Left forelimb (tissue), 1 donor: ENCODE measurements at regions not wholly inside any gene's neighbourhood (a gene's known extent, or its start where the extent isn't known, plus 50 kb on each side); places are given as distances from the start of the nearest gene placed in this dataset.
"Not testable (repeated sequence)": the region's sequence is repeated elsewhere in the genome, so short reads cannot be mapped to it uniquely, and the experiment has no call there.

Experiments used
- DNase-seq: peaks from one replicate; pipeline ENCODE4 v3.0.0-alpha.2; 2018; ENCODE audit warnings: low spot score

- no peak for DNase-seq
These were observed 148.1 kb upstream of the ZNF608 start for GRCh38 chr5:124894541-124894940.

- DNase-seq = no peak
These were observed 148.8 kb upstream of the ZNF608 start for GRCh38 chr5:124895236-124895635.

GRCh38 chr5:124901081-124901480, 154.6 kb upstream of the ZNF608 start:
- DNase-seq = no peak

GRCh38 chr5:124902097-124902821, 155.8 kb upstream of the ZNF608 start:
- DNase-seq = no peak

DNA sequence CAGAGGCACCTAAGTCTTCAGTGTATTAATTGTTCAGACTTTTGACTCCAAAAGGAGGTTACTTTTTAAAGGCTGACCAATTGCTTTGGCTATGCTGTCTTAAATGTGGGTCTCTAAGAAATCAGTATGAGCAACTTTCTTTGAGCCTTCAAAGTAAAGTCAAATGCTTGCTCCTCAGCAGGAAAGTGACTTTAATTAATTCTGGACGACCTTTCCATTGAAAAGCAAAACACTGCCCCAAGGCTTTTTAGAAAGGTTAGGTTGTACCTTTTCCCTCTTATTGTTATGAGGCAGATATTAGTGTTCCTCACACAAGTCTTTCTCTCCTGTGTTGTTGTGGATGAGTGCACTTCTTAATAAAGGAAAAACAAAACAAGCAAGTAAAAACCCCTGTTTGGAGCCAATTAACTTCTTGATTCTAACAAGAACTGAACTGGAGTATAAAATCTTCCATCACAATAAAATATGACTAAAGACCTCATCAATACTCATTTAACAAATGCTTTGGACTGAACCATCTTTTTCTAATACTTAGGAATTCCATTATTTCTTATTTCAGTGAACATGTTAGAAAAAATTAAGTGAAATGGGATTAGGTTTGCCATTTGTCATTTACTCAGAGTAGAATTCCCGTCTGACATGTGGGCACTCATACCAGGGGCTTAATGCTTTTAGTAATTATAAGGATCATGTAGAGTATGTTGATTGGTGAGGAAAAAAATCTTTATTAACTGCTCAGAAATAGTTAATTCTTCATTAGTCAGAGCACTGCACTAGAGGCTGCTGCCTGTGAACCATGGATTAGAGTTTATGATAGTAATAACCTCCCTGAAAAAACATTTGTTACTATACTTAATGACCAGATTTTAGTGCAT, 159.1 kb upstream of the ZNF608 start:
- no peak for DNase-seq

DNA sequence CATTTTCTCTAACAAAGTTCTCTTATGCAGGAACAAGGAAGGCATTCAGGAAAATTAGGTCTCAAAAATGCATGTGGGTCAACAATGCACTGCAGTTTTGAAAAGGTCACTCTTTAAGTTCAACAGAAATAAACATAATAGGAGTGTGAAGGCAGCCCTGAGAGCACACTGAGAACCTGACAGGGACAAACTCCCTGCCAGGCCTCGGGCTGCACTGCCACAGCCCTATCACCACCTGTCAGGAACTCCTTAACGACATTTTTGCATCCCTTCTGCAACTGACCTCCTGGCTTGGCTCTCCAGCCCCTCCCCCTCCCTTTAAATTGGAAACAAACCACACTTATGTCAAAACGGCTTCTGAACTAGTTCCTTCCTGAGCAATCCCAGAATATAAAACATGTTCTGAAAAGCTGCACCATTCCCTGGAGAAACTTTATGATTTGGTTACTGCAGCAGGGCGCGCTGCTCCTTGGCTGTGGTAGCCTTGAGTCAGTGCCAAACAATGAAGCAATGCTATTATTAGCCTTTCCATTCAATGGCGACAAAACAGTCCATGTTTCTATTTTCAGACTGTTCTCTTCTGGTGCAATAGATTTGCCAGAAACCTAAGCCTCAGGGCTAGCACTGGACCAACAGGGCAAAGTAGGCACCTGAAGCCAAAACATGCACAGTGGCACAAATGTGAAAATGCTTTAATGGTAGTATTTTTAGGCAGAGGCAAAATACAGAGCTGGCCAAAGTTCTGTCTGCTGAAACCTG, 160.1 kb upstream of the ZNF608 start:
- peak; percentile 68 for DNase-seq

GRCh38 chr5:124907098-124907644, 160.7 kb upstream of the ZNF608 start:
- no peak for DNase-seq

DNA sequence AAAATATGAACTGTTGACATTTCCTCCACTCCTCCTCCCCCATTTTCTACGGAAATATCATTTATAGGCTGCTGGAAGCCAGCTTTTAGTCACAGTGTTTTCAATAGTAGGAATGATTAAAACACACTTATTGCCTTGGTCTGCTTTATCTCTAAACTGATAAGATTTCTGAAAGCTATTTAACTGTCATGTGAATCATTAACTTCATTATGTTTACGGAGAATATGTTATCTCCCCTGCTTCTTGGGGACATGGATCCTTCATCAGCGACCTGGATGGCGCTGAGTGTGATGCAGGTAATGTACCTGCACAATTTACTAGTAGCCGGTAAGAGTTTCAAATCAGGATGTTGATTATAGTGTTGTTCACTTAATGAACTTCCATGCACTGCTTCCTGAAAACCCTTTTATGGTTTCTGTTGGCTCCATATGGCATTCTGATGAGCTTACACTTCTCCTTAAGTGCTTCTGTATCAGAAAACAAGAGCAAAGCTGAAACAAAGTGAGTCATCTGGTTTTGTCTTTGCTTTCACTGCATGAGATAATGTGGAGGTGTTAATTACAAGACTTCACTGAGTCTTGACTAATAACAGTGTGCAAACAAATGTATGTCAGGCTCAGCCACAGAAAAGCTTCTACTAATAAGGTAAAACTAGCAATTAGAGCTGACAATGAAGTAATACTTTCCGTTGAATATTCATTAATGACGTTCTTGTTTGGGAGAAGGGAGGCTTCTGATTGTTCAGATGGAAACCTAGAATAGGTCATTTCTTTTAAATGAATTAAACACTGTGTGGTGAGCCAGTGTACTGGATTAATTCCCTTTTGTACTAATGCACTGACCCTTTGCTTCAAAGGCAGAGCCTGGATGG, 162.4 kb upstream of the ZNF608 start:
- no peak for DNase-seq

GRCh38 chr5:124909734-124910133, 163.3 kb upstream of the ZNF608 start:
- no peak for DNase-seq

DNA sequence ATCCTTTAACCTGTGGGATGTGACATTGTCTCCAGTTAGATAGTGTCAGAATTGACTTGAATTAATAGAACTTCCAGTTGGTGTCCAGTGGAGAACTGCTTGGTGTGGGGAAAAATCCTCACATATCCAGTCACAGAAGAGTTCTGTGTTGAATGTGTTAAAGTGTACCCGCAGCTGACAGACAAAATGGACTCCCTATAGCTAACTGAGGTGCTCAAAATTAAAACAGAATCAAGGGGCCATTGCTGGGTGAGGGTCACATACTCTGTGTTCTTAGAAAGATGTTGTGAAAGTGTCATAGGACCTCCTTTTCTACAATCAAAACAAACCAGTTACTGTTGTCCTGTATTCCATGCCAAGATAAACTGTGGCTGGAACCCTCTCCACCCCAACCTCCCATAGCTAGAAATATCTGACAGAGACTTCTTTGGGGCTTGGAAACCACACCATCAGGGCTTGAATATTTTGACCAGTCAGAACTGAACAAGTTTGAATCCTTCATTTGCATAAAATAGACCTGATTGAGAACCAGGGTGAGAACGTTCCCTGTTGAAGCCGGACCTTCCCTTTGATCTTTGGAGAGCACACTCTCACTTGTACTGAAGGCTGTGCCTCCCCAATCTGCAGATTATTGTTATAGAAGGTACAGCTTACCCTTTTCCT, 164.0 kb upstream of the ZNF608 start:
- no peak for DNase-seq

DNA sequence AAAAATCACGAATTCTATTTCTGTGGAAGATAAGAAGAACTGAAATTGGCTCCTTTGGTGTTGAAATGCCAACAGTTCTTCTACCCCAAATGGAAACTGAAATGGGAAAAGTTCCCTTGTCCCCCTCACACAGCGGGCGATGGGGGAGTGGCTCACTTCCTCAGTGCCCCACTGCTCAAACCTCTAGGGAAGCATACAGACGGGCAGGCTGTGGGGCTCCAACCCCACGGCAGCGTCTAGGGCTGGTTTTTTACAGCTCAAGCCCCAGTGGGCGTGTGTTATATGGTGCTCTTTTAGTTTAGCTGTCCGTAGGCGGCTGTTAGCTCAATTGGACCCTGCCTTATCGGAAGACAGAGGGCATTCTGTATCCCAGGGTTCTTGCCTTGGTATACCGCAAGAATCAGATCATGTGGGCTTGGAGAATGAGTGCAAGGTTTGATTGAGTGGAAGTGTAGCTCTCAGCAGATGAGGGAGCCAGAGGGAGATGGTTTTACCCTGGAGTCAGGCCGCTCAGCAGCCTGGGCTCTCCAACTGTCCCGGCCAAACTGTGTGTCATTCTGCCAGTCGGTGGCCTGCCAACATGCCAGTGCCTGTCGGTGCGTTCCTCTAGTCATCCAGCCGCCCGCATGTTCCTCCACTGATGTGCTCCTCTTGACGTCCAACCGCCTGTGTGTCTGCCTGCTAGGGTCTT, 166.3 kb upstream of the ZNF608 start:
- DNase-seq = no peak

DNA sequence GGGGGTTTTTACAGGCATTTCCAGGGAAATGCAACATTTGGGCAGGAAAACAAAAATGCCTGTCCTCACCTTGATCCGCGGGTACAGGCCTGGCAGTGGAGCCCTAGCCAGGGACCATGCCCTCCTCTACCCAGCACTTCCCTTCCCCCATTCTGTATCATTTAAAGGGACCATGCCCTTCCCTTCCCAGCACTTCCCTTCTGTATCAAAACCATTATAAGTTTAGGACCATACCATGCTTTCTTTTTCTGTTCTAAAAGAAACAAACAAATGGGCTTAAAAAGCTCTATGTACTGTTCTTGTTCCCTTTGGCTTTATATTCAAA, 166.9 kb upstream of the ZNF608 start:
- DNase-seq = no peak

DNA sequence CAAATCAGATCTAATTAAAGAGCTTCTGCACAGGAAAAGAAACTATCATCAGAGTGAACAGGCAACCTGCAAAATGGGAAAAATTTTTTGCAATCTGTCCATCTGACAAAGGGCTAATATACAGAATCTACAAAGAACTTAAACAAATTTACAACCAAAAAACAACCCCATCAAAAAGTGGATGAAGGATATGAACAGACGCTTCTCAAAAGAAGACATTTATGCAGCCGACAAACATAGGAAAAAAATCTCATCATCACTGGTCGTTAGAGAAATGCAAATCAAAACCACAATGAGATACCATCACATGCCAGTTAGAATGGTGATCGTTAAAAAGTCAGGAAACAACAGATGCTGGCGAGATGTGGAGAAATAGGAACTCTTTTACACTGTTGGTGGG, 169.9 kb upstream of the ZNF608 start:
- not testable (repeated sequence) for DNase-seq

DNA sequence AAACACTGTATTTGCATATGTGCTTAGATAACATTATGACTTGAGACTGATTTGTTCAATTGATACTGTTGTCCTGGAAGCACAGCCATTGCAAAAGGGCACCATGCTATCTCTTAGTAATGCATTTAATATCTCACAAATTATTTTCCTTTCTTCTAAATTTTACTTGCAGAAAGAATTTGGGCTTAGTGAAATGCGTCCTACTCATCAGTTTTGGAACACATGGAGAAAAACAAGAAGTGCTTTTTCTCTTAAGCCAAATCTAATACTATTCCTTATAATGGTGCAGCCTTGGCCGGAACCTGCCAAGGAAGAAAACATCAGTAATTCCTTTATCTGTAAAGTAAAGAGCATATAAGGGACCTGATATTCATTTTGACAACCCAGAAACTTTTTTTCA, 172.2 kb upstream of the ZNF608 start:
- DNase-seq = no peak

DNA sequence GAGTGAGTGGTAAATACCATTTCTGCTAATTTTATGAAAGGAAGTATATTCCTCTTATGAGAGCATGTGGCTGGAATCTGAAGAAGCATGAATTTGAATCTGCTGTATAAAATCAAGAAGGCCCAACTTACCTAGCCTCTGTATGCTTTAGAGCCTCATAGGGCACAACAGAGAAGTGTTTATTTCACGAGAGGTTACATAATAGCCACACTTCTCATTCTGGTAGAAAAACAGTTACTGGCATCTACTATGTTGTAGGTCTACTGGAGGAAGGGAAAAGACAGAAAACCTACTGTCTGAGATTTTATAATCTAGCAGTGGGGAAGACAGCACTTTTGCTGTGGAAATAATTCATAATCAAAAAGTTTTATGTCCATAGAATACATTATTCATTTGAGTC, 172.6 kb upstream of the ZNF608 start:
- DNase-seq = no peak

GRCh38 chr5:124919747-124920525, 173.5 kb upstream of the ZNF608 start:
- no peak for DNase-seq

DNA sequence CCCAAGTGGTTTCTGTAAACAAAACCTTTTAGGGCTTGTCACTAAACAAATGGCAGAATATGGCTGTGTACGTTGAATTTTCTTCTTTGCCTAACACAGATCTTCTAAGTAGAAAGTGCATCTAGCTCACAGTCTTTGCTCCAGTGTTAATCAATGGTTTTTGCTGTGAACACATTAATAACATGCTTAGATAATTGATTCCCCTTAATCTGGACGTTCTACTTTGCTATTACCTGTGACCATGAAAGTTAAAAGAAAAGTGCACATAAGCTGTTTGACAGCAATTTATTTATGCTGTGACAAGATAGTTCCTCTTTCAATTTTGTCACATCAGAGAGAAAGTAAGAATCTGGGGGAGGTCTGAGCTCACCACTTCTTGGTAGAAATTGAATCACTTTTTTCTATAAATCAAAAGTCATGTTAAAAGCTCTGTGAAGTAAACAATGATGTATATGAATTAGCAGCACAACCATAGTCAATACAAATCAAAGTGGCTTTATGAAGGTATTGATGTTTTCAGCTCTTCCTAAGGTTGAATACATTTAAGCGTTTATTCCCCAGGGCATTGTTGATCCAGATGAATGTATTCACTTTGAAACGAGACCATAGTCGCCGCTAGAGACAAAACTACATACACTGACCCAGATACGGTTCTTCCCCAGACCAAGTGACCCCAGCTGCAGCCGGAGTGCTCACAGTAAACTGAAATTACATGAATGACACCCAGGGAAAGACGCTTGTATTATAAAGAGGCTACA, 174.6 kb upstream of the ZNF608 start:
- no peak for DNase-seq

GRCh38 chr5:124921694-124922093, 175.3 kb upstream of the ZNF608 start:
- DNase-seq = no peak
